ENCODE measurements at regions not wholly inside any gene's neighbourhood (a gene's known extent, or its start where the extent isn't known, plus 50 kb on each side); places are given as distances from the start of the nearest gene placed in this dataset.

DNA sequence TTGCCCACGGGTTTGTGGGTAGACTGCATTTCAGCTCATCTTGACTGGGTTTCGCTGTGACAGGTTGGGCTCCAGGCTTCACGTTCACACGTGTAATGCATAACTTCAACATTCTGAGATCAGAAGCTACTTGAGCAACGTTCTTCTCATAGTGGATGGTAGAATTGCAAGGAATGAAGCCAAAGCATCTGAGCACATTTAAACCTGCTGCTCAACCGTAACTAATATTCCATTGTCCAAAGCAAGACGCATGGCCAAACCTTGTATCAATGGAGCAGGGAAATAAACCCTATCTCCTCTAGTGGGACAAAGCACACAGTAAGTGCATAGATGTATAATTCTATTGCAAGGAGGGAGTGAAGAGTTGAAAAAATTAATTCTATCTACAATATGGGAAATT, 86.5 kb upstream of the PTCHD1 start:
- Histone ChIP-seq H3K36me3 (ENCODE audit: control insufficient read depth in 2 of 2, extremely low read depth in 1 of 2, insufficient read depth in 2 of 2, low read length in 2 of 2) (no peaks in the 10 kb centered on the region), H4K20me1 (ENCODE audit: control insufficient read depth, extremely low read depth, insufficient read depth, low read length) (no peaks in the 10 kb centered on the region), H3K4me3 (ENCODE audit: control insufficient read depth in 2 of 3, extremely low read depth in 1 of 3, insufficient read depth in 2 of 3, low read depth in 1 of 3, low read length in 3 of 3) (no peak overlapping the region), H3K27ac (ENCODE audit: control insufficient read depth, insufficient read depth, low read length) (no peak overlapping the region), H3K79me2 (ENCODE audit: control insufficient read depth, insufficient read depth, low read length) (no peaks in the 10 kb centered on the region), H3K9me3 (ENCODE audit: control insufficient read depth, low read depth, low read length) (no peaks in the 10 kb centered on the region), H3K4me2 (ENCODE audit: control insufficient read depth, extremely low read depth, insufficient read depth, low read depth, low read length) (no peak overlapping the region), H2AFZ (ENCODE audit: control insufficient read depth, low read length) (no peak overlapping the region), H3K9me1 (ENCODE audit: control insufficient read depth, extremely low read depth, insufficient read depth, low read length) (no peaks in the 10 kb centered on the region), H3K27me3 (ENCODE audit: control insufficient read depth, extremely low read depth, insufficient read depth, low read length) (no peaks in the 10 kb centered on the region), H3K4me1 (ENCODE audit: control insufficient read depth, extremely low read depth, insufficient read depth, low read length) (no peaks in the 10 kb centered on the region), H3K9ac (ENCODE audit: control insufficient read depth, extremely low read depth, insufficient read depth, low read length) (no peak overlapping the region)
- DNase-seq (ENCODE audit: low read depth, low spot score) (no peak), FAIRE-seq (no peak)
- dilution Hi-C loops (cut with MboI; ENCODE audit: extremely low pct_ligation_motif_present, low sequenced_read_pairs): no loop called here
- no peak for TF ChIP-seq EZH2 (IDR thresholded peaks at IDR 0.05; ENCODE audit: low read length)
- TF ChIP-seq, protein P1, sequence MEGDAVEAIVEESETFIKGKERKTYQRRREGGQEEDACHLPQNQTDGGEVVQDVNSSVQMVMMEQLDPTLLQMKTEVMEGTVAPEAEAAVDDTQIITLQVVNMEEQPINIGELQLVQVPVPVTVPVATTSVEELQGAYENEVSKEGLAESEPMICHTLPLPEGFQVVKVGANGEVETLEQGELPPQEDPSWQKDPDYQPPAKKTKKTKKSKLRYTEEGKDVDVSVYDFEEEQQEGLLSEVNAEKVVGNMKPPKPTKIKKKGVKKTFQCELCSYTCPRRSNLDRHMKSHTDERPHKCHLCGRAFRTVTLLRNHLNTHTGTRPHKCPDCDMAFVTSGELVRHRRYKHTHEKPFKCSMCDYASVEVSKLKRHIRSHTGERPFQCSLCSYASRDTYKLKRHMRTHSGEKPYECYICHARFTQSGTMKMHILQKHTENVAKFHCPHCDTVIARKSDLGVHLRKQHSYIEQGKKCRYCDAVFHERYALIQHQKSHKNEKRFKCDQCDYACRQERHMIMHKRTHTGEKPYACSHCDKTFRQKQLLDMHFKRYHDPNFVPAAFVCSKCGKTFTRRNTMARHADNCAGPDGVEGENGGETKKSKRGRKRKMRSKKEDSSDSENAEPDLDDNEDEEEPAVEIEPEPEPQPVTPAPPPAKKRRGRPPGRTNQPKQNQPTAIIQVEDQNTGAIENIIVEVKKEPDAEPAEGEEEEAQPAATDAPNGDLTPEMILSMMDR (optimal IDR thresholded peaks at IDR 0.05 in 1 of 3, IDR thresholded peaks at IDR 0.05 in 1 of 3, conservative IDR thresholded peaks at IDR 0.05 in 1 of 3; ENCODE audit: extremely low read depth in 1 of 3, insufficient read depth in 2 of 3, low read length in 3 of 3): no peak

DNA sequence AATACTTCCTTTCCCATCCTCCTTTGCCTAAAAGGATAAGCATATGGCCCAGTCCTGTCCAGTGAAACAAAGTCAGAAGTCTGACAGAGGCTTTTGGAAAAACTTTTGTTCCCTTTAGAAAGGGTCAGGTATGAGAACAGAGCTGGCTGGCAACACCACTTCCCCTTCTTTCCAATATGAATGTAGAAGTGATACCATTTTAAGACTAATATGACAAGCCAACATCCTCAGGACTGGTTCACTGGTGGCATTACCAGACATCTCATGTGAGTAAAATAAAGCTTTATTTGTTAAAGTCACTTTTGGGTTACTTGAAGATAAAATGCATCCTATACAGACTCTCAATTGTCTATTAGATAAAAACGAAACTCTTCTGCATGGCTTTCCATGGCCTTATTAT, 83.6 kb upstream of the PTCHD1 start:
- Histone ChIP-seq H3K36me3 (ENCODE audit: control insufficient read depth in 2 of 2, extremely low read depth in 1 of 2, insufficient read depth in 2 of 2, low read length in 2 of 2) (no peaks in the 10 kb centered on the region), H4K20me1 (ENCODE audit: control insufficient read depth, extremely low read depth, insufficient read depth, low read length) (no peaks in the 10 kb centered on the region), H3K79me2 (ENCODE audit: control insufficient read depth, insufficient read depth, low read length) (no peaks in the 10 kb centered on the region), H3K4me2 (ENCODE audit: control insufficient read depth, extremely low read depth, insufficient read depth, low read depth, low read length) (no peak overlapping the region), H3K9me1 (ENCODE audit: control insufficient read depth, extremely low read depth, insufficient read depth, low read length) (no peaks in the 10 kb centered on the region), H3K9ac (ENCODE audit: control insufficient read depth, extremely low read depth, insufficient read depth, low read length) (no peak overlapping the region), H3K9me3 (ENCODE audit: control insufficient read depth, low read depth, low read length) (no peaks in the 10 kb centered on the region), H3K27ac (ENCODE audit: control insufficient read depth, insufficient read depth, low read length) (no peak overlapping the region), H3K4me1 (ENCODE audit: control insufficient read depth, extremely low read depth, insufficient read depth, low read length) (no peaks in the 10 kb centered on the region), H3K27me3 (ENCODE audit: control insufficient read depth, extremely low read depth, insufficient read depth, low read length) (no peaks in the 10 kb centered on the region), H2AFZ (ENCODE audit: control insufficient read depth, low read length) (no peak overlapping the region), H3K4me3 (ENCODE audit: control insufficient read depth in 2 of 3, extremely low read depth in 1 of 3, insufficient read depth in 2 of 3, low read depth in 1 of 3, low read length in 3 of 3) (no peak overlapping the region)
- TF ChIP-seq, protein P1 (optimal IDR thresholded peaks at IDR 0.05 in 1 of 3, IDR thresholded peaks at IDR 0.05 in 1 of 3, conservative IDR thresholded peaks at IDR 0.05 in 1 of 3; ENCODE audit: extremely low read depth in 1 of 3, insufficient read depth in 2 of 3, low read length in 3 of 3): no peak
- TF ChIP-seq EZH2 (IDR thresholded peaks at IDR 0.05; ENCODE audit: low read length): no peak
- dilution Hi-C loops (cut with MboI; ENCODE audit: extremely low pct_ligation_motif_present, low sequenced_read_pairs): no loop called here
- DNase-seq (ENCODE audit: low read depth, low spot score) (no peak), FAIRE-seq (no peak)

Measured in keratinocyte (primary cell).